NCI-H69 (cell line): ENCODE measurements at regions not wholly inside any gene's neighbourhood (a gene's known extent, or its start where the extent isn't known, plus 50 kb on each side); places are given as distances from the start of the nearest gene placed in this dataset.

Experiments used
- DNase-seq: peaks from one replicate; lab custom pipeline; 2025; lab: John Stamatoyannopoulos, UW

DNA sequence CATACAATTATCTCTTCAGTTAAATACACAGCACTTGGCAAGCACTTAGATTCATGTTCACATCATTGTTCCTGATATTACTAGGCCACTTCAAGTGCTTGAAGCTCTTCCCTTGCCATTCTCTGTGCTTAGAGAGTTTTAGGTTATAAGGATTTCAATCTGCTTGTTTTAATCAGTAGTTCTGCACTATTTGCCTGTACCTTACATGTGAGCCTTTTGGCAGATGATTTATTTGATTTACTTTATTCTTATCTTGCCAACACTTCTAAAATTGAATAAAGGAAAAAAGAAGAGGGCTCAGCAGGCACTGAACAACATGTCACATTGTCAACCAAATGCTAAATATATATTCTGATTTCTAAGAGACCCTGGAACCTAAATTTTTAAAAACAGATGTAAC, 363.8 kb upstream of the USP15 start:
- DNase-seq, result no peak

DNA sequence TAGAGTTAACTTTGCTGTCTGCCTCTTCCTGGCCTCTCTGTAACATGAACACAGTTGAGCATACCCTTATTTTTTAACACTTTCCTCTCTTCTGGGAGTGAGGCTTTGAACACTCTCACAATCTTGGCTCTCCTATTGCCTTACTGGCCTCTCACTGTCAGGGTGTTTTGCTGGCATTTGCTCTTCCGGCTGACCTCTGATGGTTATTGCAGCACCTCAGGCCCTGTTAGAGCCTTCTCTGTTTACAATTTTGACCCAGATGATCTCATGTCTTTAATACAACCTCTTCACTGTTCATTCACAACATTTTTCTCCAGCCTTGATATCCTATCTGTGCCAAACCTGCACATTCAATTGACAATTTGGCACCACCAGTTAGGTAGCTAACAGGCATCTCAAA, 357.8 kb upstream of the USP15 start:
- DNase-seq, result no peak

DNA sequence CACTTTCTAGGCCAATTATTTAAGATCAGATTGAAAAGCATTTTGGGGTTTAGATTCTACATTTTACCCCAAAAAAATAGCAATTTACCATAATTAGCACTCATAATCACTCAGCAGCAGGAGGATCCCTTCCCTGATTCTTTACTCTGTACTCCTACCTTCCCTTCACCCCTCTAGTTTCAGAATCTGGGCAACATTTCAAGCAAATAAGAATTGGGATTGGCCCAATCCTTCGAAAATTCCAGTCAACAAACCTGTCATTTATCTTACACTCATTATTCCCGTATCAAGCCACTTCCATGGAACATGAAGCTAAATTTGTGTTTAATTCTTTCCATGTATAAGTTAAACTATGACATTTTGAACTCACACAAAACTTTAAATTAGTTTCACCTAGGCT, 349.1 kb upstream of the USP15 start:
- DNase-seq, result no peak

DNA sequence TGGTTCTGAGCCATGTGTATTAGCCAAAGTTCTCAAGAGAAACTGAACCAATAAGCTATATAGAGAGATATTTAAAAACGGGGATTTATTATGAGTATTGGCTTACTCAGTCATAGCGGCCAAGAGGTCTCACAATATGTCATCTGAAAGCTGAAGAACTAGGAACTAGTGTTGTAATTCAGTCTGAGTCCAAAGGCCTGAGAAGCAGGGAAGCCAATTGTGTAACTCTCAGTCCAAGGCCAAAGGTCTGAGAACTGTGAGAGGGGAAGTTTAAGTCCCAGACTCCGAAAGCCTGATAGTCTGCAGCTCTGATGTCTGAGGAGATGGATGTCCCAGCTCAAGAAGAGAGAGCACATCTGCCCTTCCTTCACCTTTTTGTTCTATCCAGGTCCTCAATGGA, 344.8 kb upstream of the USP15 start:
- DNase-seq, result no peak

DNA sequence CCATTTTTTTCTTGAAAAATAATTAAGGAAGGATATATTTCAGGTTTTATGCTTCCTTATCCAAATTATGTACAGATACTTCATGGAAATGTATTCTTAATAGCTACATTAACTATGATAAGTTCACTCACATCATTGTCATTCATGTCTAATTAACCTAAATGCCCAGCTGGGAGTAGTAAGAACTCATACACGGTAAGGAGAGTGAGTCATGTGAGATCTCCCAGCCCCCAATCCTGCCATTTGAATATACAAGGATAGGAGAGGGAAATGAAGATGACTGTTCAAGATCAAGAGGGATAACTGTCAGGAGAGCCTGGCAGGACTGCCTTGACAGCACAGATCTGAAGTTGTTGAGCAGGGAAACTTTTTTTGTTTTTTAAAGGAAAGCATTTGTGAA, 343.4 kb upstream of the USP15 start:
- DNase-seq, result no peak

DNA sequence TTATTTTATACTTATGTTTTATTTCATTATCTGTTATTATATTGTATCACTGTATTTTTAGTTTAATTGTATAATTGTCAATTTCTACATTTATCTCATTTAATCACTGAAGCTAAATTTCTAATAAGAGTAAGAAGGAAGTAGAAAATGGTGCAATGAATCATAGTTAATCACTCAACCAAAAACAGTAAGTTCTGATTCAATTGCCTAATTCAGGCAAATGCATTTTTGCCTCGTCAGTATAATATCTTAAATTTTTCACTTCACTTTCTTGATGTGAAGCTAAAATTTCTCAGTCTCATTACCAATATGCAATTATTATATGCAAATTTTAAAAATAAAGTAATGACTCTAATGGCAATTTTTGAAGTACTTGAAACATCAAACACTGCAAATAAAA, 340.5 kb upstream of the USP15 start:
- DNase-seq, result no peak

DNA sequence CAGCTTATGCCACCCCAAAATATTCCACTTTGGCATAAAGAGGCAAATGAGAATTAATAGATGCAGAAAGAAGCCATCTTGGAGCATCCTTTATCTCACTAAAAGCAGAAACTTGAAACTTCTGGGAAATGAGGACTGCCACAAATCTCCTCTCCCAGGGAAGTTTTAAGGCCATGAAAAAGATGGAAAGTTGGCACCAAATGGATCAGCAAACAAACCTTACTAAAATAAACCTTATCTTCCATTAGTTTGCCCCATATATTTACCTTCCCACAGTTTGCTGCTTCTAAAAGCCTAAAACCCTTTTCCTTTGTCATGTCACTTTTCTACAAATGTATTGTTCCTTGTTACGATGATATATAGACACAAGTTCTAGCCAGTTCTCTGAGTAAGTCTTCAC, 340.0 kb upstream of the USP15 start:
- no peak for DNase-seq

DNA sequence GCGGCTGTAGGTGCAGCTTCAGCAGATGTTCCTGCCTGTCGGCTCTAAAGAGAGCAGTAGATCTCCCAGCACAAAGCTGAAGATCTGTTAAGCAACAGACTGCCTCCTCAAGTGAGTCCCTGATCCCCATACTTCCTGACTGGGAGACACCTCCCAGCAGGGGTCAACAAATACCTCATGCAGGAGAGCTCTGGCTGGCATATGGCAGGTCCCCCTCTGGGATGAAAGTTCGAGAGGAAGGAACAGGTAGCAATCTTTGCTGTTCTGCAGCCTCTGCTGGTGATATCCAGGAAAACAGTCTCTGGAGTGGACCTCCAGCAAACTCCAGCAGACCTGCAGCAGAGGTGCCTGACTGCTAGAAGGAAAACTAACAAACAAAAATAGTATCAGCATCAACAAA, 337.1 kb upstream of the USP15 start:
- DNase-seq, result no peak

DNA sequence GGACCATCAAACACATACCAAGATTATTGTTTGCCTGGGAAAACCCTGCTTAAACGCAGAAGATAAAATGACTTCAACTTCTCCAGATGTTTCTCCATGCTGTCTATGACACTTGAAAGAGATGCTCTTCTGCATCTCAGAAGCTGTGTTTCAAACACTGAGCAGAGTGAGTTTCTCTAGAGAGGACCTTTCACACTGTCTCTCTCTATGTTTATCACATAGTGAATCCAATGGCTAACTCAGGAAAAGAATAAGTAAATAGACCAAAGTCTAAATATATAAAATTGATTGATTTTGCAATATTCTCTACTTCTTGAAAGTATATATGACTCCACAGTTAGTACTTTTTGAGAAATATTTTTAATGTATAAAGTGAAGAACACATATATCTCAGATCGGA, 325.6 kb upstream of the USP15 start:
- no peak for DNase-seq

DNA sequence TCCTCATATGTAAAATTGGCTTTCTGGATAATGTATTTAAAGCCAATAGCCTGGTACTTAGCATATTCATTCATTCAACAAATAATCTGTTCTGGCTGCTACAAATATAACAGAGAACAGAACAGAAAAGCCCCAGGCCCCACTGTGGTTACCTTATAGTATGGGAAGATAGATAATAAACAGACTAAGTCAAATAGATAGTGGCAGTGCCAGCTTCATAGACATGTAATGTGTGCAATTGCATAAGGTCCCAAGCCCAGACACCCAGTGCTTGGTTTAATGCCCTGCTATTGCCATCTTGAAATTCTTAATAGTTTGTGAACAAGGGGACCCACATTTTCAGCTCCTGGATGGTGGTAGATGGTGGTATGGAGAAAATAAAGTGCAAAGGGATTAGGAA, 320.2 kb upstream of the USP15 start:
- DNase-seq, result no peak

DNA sequence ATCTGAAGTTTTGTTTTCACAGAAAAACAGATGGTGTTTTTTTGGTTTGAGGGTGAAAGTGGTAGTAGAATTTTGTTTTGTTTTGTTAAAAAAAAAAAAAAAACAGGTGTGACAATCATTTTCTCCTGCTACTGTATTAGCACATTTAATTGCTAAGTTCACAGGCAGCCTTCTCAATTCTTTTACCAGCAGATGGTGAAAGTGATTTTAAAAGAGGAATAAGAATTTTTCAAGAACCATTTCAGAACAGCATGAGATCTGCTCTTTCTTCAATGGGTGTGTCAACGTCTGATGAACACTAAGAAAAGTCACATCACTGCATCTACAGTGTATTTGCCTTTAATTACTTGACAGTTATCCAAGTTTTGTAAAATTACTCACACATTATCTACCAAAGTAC, 303.7 kb upstream of the USP15 start:
- DNase-seq, result no peak

DNA sequence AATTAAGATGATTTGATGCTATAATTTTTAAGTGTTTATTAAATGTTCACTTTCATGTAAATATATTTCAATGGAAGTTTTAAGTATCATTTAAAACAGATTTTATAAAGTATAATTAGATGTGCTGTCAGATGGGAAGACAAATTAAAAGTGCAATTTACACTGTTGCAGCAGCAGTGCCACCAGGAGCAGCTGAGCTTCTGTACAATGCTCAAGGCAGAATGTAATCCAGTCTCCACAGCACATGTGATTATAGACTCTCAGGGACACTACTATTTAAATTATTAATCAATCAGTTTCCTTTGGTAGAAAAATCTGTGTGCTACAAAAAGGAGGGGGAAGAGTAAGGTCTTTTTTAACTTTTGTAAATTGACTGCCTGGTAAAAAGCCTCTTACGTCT, 285.7 kb upstream of the USP15 start:
- no peak for DNase-seq

DNA sequence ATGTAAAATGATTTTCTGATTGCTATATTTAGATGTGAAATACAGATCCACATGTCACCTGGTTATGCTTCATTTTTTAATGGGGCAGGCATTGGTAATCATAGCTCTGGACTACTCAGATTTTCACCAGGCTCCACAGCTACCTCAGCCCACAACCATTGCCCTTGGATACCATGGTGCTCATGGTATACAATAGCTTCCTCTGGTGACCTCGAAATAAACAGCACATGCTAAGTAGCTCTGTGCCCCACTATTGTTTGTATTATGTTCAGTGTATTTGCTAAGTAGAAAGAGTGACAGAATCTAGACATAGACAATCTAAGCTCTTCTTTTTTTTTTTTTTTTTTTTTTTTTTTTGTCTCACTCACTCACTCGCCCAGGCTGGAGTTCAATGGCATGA, 274.4 kb upstream of the USP15 start:
- no peak for DNase-seq

DNA sequence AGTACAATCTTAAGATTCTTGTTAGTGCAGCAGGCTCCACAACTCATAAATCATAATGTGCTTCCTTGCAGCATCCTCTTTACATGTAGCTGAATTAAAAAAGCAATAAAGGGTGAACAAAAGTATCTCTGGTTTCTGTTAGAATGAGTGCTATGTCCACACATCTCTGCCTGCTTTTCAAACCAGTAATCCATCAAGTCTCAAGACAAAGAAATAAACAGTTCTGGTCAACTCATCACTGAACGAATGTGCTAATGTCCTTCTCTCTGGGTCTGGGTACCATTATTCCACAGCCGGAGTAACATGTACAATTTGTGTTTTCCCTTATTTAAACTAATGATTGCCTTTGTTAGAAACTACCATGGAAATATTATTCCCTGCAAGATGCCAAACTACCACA, 273.0 kb upstream of the USP15 start:
- DNase-seq, result no peak

DNA sequence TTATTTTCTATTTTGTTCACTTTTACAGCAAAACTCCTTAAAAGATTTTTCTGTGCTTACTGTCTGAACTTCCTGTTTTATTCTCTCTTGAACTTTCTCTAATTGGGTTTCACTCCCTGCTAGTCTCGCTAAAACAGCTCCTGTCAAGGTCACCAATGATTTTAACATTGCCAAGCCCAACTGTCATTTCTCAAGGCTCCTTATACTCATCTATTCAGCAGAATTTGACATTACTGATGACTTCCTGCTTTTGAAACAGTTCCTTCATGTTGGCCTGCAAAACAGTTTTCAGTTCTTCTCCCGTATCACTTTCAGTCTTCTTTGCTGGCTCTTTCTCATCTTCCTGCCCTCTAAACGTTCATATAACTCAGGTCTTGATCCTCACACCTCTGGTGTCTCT, 268.5 kb upstream of the USP15 start:
- no peak for DNase-seq

DNA sequence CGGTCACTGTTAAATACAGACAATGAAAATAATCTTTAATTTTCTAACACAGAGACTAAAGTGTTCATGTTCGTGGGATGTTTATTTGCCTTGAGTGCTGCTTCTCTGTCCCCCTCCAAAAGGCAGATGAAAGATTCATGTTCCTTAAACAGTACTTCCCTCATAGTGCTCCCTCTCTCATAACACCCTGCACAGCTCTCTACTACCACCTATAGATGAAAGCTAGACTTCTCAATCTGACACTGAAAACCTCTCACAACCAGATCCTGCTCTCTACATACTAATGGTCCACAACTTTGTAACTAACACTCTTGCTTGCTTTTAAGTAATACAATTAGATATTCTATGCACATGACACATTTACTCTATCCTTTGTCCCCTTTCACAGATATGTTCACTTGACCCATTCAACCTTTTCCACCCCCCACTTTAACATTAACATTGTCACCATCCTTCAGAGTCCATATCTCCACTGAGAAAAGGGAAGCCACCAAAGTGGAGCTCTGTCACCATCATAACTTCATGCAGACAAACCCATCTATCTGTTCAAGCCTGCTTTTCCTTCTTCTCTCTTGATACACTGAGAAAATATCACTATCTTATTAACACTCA, 266.4 kb upstream of the USP15 start:
- DNase-seq, result peak; percentile 14

DNA sequence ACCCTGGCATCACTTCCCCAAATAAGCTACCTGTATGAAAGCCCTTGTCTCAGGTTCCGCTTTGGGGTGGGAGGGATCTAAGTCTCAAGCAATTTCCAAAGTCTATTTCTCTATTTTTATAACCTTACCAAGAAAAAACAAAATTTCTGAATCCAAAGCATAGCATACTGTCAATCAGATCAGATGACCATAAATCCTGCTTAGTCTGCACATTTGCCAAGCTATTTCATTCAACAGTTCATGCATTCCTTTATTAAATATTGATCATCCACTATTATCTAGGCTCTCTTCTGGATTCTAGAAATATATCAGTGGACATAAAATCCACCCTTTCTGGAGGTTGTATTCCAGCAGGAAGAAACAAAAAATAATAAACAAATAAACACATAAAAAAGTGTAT, 263.5 kb upstream of the USP15 start:
- no peak for DNase-seq

DNA sequence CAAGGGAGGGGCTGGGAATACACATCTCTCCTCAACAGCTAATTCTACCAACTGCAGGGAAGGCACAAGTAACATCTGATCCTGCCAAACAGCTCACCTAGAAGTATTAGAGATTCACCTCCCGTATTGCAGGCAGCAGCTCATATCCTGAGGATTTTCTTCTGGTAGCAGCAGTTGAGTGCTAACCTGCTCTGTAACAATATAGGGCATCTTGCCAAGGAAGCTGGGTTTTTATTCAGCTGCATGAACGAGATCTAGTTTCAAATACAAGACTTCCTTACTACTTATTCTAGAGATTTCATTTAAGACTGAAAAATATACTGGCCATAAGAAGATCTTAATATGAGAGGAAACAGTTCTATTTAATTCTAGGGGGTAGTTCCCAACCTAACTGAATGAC, 261.4 kb upstream of the USP15 start:
- DNase-seq, result no peak

DNA sequence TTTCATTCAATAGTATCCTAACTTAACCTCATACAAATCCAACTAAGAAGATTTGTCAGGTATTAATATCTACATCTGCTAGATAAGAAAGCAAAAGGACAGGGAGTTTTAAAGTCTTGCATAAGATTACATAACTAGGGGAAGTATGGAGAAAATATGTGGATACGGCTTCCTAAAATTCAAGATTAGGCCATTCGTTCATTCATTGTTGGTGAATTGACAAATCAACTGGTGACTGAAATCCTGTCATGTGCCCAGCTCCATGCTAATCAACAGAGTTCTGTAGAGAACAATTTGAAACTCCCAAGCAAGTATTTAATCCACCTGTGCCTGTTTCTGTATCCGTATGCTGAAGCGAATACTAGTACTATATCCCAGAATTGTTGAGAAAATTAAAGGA, 260.9 kb upstream of the USP15 start:
- no peak for DNase-seq

DNA sequence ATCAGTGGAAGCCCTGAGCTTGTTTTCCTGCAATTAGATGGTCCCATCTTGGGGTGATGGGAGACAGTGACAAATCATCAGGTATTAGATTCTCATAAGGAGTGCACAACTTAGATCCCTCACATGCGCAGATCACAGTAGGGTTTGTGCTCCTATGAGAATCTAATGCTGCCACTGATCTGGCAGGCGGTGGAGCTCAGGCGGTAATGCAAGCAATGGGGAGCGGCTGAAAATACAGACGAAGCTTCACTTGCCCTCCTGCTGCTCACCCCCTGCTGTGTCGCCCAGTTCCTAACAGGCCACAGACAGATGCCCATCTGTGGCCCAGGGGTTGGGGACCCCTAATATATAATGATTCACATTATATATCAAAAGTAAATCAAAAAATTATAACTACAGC, 258.8 kb upstream of the USP15 start:
- no peak for DNase-seq

DNA sequence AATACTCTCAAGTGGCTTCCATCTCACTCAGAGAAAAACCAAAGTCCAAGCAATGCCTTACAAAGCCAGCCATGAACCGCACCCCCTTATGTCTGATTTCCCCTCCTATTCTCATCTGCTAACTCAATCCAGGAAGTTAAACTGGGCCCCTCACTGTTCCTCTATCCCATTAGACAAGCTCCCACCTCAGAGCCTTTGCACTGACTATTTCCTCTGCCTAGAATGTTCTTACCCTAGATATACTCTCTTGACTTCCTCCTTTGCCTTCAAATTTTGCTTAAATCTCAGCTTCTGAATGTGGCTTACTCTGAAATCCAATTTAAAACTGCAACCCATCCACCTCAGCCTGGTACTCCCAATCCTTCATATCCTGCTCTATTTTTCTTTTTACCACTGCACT, 257.0 kb upstream of the USP15 start:
- no peak for DNase-seq

DNA sequence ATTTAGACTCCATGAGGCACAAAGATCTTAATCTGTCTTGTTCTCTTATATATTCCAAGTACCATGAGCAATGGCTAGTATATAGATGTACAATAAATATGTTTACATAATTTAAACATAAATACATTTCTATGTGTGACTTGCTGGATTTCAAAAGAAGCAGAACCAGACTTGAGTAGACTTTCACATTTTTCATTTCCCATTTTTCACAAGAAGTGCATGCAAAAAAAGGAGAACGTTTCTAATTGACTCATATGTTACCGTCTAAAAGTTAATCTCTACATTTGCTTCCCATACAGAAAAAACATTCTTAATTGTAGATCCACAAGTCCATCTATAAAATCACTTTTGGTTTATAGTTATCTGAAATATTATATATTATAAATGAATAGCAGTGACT, 256.5 kb upstream of the USP15 start:
- DNase-seq, result no peak

DNA sequence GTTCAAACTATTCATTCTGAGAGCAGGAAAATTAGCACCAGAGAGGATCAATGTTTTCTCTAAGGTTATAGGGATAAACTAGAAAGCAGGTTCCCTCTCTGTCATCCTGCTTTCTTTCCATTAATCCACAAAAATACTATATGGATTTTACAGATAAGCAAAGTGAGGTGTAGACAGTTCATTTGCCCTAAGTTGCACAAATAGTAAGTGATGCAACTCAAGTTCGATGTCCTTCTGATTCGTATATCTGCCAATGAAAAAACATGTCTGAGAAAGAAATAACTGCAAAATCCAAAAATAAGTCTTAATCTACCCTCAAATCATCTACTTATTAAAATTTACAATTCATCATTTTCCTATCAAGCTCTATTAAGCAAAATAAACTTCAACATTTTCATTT, 254.6 kb upstream of the USP15 start:
- no peak for DNase-seq

DNA sequence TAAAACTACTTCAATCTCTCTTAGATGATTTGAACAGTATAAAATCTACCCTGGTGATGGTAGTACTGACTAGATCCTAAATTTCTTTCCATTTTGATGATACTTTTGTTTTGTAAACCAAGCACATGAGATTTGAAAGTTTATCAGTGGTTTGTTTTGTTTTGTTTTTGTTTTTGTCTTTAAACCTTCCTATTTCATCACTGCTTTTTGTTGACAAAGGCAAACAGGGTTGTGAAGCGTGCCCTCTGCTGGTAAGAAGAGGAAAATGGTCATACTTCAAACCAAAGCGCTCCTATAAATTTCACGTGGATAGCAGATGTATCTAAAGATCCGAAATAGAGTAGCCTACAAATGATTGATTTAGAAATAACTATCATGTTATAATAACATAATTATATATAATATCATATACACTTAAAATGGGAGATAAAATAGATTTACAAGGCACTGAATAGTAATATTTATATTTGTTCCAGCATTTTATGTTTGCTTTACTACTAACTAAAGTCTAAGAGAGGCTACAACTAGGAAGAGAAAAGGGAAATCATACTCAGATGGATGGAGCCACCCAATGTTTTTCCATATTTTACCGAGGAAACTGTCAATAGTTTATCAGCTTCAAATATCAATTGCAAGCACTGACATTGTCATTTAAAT, 254.0 kb upstream of the USP15 start:
- DNase-seq, result peak; percentile 40

DNA sequence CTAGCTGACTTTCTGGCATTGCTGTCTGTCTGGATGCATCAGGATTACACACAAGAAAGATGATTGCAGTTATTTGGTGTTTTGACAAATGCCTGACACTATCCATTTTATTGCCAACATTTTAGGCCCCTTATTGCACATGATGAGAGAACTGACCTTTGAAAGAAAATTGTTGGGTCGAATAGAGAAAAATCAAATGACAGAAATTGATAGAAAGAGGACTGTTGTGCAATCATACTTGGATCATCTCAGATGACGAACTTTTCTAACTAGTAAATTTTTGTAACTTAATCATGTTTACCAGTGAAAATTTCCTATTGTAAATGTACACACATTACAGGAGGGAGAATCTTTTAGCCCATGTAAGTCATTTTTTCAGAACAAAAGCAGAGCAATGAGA, 251.5 kb upstream of the USP15 start:
- no peak for DNase-seq
